Endothelial cell of umbilical vein (primary cell): ENCODE measurements at regions not wholly inside any gene's neighbourhood (a gene's known extent, or its start where the extent isn't known, plus 50 kb on each side); places are given as distances from the start of the nearest gene placed in this dataset.

Source experiments
- CTCF ChIP-seq, 2 donors: IDR thresholded peaks; 1 replicate in 1 of 2; 2 replicates in 1 of 2; pipeline ENCODE4 v1.5.1; 2011; ENCODE audit warnings: low read length in 2 of 2, mild to moderate bottlenecking in 2 of 2, moderate library complexity in 2 of 2, control low read depth in 1 of 2, inconsistent platforms in 1 of 2, low read depth in 1 of 2; ENCODE audit not compliant: insufficient read depth in 1 of 2; ENCODE audit errors: extremely low read depth in 1 of 2
- EZH2 ChIP-seq: IDR thresholded peaks from 2 replicates; pipeline ENCODE4 v1.6.1; 2012; ENCODE audit warnings: borderline replicate concordance, low read depth, mild to moderate bottlenecking, moderate library complexity, low read length, inconsistent platforms; ENCODE audit not compliant: severe bottlenecking
- FOS ChIP-seq: IDR thresholded peaks from 2 replicates; pipeline ENCODE4 v1.6.1; 2011; ENCODE audit warnings: mild to moderate bottlenecking, low read length, moderate library complexity, borderline replicate concordance; ENCODE audit not compliant: insufficient read depth
- JUN ChIP-seq: IDR thresholded peaks from 2 replicates; pipeline ENCODE4 v1.6.1; 2011; ENCODE audit warnings: borderline replicate concordance, low read depth; ENCODE audit not compliant: insufficient read length, insufficient read depth
- MAX ChIP-seq: IDR thresholded peaks from 2 replicates; pipeline ENCODE4 v1.6.1; 2011; ENCODE audit not compliant: insufficient read depth, insufficient read length
- MYC ChIP-seq: IDR thresholded peaks from one replicate; pipeline ENCODE4 v1.6.1; 2011; ENCODE audit warnings: mild to moderate bottlenecking, low read depth, low read length
- POLR2A ChIP-seq: IDR thresholded peaks from 2 replicates; pipeline ENCODE4 v1.6.1; 2012; ENCODE audit warnings: low read depth, mild to moderate bottlenecking, control low read depth, low read length
- POLR2AphosphoS5 ChIP-seq: IDR thresholded peaks from 2 replicates; pipeline ENCODE4 v1.6.1; 2012; ENCODE audit warnings: low read depth, mild to moderate bottlenecking, control low read depth, low read length, moderate library complexity; ENCODE audit not compliant: insufficient read depth

GRCh38 chr10:78263521-78263988 is 229.9 kb downstream of the RPS24 start:
- TF ChIP-seq POLR2A (no peak), CTCF (IDR thresholded peaks at IDR 0.05; ENCODE audit: extremely low read depth in 1 of 2, insufficient read depth in 1 of 2, low read depth in 1 of 2, low read length in 2 of 2) (no peak), MYC (no peak), EZH2 (no peak), MAX (no peak), JUN (no peak), FOS (no peak), POLR2AphosphoS5 (no peak)
